Skeletal muscle satellite cell (primary cell): ENCODE measurements at regions not wholly inside any gene's neighbourhood (a gene's known extent, or its start where the extent isn't known, plus 50 kb on each side); places are given as distances from the start of the nearest gene placed in this dataset.

Source experiments
- H3K27me3 ChIP-seq: 2 replicates; pipeline ENCODE4 v1.7.0; 2013; ENCODE audit warnings: low read length; ENCODE audit not compliant: control insufficient read depth, insufficient read depth
- H3K36me3 ChIP-seq: 2 replicates; pipeline ENCODE4 v1.7.0; 2013; ENCODE audit warnings: mild to moderate bottlenecking, control low read depth, low read length; ENCODE audit not compliant: insufficient read depth
- H3K4me1 ChIP-seq: 2 replicates; pipeline ENCODE4 v1.7.0; 2013; ENCODE audit warnings: low read length; ENCODE audit not compliant: control insufficient read depth, insufficient read depth
- H3K4me2 ChIP-seq: 2 replicates; pipeline ENCODE4 v1.7.0; 2013; ENCODE audit warnings: mild to moderate bottlenecking, low read length
- H3K4me3 ChIP-seq: 2 replicates; pipeline ENCODE4 v1.7.0; 2013; ENCODE audit warnings: low read length
- H3K9ac ChIP-seq: 2 replicates; pipeline ENCODE4 v1.7.0; 2013; ENCODE audit warnings: mild to moderate bottlenecking, low read depth, low read length, moderate library complexity
- H3K9me3 ChIP-seq: replicated peaks from 2 replicates; pipeline ENCODE4 v1.7.0; 2013; ENCODE audit warnings: mild to moderate bottlenecking, control low read depth, low read length

DNA sequence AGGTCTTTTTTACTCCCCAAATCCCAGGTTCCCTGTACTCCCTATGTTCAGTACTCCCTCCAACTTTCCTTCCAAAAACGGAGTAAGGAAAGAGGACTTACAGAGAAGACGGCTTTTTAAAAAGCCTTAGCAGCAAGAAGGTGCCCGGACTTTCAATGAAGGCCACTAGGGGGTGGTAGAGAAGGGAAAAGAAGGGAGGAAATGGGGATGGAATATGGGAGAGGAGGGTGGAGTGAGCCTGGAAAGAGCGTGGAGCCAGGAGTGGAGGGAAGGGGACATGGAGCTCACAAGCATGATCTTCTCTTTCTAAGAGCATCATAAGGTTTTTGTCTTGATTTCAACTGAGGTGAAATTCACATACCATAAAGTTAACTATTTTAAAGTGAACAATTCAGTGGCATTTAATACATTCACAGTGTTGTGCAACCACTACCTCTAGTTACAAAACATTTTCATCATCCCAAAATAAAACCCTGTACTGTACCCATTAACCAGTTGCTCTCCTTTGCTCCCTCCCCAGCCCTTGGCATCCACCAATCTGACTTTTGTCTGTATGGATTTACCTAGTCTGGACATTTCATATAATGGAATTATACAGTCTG lies 129.9 kb downstream of the ZNF281 start:
- H3K4me1 ChIP-seq, result no peaks in the 10 kb centered on the region
- no peaks in the 10 kb centered on the region for H3K27me3 ChIP-seq
- no peak overlapping the region for H3K4me3 ChIP-seq
- H3K9me3 ChIP-seq, result no peaks in the 10 kb centered on the region
- no peak overlapping the region for H3K4me2 ChIP-seq
- H3K9ac ChIP-seq, result no peak overlapping the region
- no peaks in the 10 kb centered on the region for H3K36me3 ChIP-seq

- Histone ChIP-seq H3K36me3 (no peaks in the 10 kb centered on the region), H3K9ac (no peak overlapping the region), H3K4me1 (no peaks in the 10 kb centered on the region), H3K9me3 (no peaks in the 10 kb centered on the region), H3K4me2 (no peak overlapping the region), H3K4me3 (no peak overlapping the region), H3K27me3 (no peaks in the 10 kb centered on the region)
Observed at GRCh38 chr1:200275816-200276453, 133.9 kb downstream of the ZNF281 start.

- Histone ChIP-seq H3K9ac (no peak overlapping the region), H3K9me3 (no peaks in the 10 kb centered on the region), H3K27me3 (no peaks in the 10 kb centered on the region), H3K4me3 (no peak overlapping the region), H3K36me3 (no peaks in the 10 kb centered on the region), H3K4me2 (no peak overlapping the region), H3K4me1 (no peaks in the 10 kb centered on the region)
Observed at GRCh38 chr1:200275415-200275814, 134.4 kb downstream of the ZNF281 start.

- H3K4me2 ChIP-seq, result no peak overlapping the region
- no peaks in the 10 kb centered on the region for H3K4me1 ChIP-seq
- H3K9me3 ChIP-seq, result no peaks in the 10 kb centered on the region
- no peak overlapping the region for H3K4me3 ChIP-seq
- no peaks in the 10 kb centered on the region for H3K36me3 ChIP-seq
- H3K9ac ChIP-seq, result no peak overlapping the region
- no peaks in the 10 kb centered on the region for H3K27me3 ChIP-seq
Observed at GRCh38 chr1:200274116-200274515, 135.7 kb downstream of the ZNF281 start.

- H3K36me3 ChIP-seq, result no peaks in the 10 kb centered on the region
- no peak overlapping the region for H3K4me2 ChIP-seq
- H3K27me3 ChIP-seq, result no peaks in the 10 kb centered on the region
- H3K4me3 ChIP-seq, result no peak overlapping the region
- H3K4me1 ChIP-seq, result no peaks in the 10 kb centered on the region
- H3K9me3 ChIP-seq, result no peaks in the 10 kb centered on the region
- H3K9ac ChIP-seq, result no peak overlapping the region
Observed at GRCh38 chr1:200272481-200273068, 137.3 kb downstream of the ZNF281 start.

DNA sequence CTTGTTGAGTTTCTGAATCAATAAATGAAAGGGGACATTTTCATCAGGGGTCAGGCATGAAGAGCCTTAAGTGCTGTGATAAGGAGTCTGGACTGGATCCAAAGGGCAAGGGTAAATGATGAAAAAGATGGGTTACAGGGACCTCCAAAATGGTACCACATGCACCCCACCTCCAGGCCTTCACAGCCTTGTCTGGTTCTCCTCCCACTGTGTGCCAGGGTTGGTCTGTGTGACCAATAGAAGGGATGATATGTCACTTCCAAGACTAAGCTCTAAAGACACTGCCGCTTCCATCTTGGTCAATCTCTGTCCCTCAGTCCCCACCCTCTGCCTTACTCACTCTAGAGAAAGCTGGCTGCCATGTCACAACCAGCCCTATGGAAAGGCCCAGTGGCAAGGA lies 140.6 kb downstream of the ZNF281 start:
- Histone ChIP-seq H3K36me3 (no peaks in the 10 kb centered on the region), H3K27me3 (no peaks in the 10 kb centered on the region)

GRCh38 chr1:200267937-200268336 lies 141.9 kb downstream of the ZNF281 start:
- Histone ChIP-seq H3K9ac (no peak overlapping the region), H3K4me3 (no peak overlapping the region), H3K4me2 (no peak overlapping the region), H3K36me3 (no peaks in the 10 kb centered on the region), H3K9me3 (no peaks in the 10 kb centered on the region), H3K27me3 (no peaks in the 10 kb centered on the region), H3K4me1 (no peaks in the 10 kb centered on the region)

More for the DNA sequence above, 140.6 kb downstream of the ZNF281 start:
- H3K9ac ChIP-seq, result no peak overlapping the region
- no peaks in the 10 kb centered on the region for H3K9me3 ChIP-seq
- no peaks in the 10 kb centered on the region for H3K4me1 ChIP-seq
- no peak overlapping the region for H3K4me3 ChIP-seq
- H3K4me2 ChIP-seq, result no peak overlapping the region

DNA sequence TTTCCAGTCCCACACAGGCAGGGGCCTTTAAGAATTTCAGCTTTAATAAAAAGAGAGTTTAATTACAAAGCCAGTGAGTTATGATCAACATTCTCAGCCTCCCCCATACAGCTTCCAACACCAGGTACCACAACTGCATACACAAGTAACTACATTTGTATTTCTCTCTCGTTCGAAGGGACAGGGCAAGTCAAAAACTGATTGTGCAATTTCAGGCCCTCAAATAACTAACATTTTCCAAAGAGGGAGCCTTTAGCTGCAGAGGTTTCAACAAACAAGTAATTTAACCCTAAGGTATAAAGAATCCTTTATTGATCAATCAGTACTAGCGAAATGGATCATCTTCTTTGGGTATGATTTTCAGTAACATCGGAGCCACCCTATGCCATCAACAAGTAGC lies 142.4 kb downstream of the ZNF281 start:
- no peaks in the 10 kb centered on the region for H3K4me1 ChIP-seq
- H3K27me3 ChIP-seq, result no peaks in the 10 kb centered on the region
- no peaks in the 10 kb centered on the region for H3K36me3 ChIP-seq
- no peaks in the 10 kb centered on the region for H3K9me3 ChIP-seq
- no peak overlapping the region for H3K9ac ChIP-seq
- no peak overlapping the region for H3K4me3 ChIP-seq
- H3K4me2 ChIP-seq, result no peak overlapping the region

DNA sequence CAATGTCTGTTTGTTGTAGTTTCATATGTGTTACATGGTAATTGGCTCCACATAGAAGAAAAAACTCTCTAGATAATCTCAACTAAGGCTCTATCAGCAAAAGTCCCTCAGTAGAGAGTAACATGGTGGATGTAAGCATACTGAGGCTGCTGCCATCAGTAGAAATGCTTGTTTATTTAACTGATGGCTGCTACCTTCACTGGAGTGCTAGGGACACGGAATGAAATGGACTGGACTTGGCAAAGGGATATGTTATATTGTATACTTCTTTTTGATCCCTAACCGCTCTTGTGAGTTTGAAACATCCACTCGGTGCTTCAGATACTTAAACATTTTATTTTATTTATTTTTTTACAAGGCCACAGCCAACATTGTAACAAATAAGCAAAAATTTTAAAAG lies 143.0 kb downstream of the ZNF281 start:
- Histone ChIP-seq H3K36me3 (no peaks in the 10 kb centered on the region), H3K9ac (no peak overlapping the region), H3K4me3 (no peak overlapping the region), H3K4me1 (no peaks in the 10 kb centered on the region), H3K9me3 (no peaks in the 10 kb centered on the region), H3K27me3 (no peaks in the 10 kb centered on the region), H3K4me2 (no peak overlapping the region)

DNA sequence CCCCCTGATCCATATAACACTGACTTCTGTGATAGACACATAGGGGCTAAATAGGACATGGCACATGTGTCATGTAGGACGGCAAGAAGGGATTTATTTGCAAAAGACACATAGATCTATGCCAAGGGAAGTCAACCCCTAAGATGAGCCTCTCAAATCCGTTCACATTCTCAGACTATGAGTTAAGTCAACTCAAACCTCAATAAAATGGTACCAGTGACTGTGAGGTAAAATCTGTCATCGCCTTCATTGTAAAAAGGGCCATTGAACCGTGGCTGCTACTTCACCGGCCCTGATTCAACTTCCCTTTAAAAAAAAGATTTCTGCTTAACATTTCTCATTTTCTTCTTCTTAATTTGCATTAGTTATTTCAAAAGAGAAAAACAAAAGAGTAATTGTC lies 144.0 kb downstream of the ZNF281 start:
- H3K36me3 ChIP-seq, result no peaks in the 10 kb centered on the region
- H3K9me3 ChIP-seq, result no peaks in the 10 kb centered on the region
- H3K4me1 ChIP-seq, result no peaks in the 10 kb centered on the region
- H3K27me3 ChIP-seq, result no peaks in the 10 kb centered on the region
- no peak overlapping the region for H3K9ac ChIP-seq
- H3K4me3 ChIP-seq, result no peak overlapping the region
- H3K4me2 ChIP-seq, result no peak overlapping the region

DNA sequence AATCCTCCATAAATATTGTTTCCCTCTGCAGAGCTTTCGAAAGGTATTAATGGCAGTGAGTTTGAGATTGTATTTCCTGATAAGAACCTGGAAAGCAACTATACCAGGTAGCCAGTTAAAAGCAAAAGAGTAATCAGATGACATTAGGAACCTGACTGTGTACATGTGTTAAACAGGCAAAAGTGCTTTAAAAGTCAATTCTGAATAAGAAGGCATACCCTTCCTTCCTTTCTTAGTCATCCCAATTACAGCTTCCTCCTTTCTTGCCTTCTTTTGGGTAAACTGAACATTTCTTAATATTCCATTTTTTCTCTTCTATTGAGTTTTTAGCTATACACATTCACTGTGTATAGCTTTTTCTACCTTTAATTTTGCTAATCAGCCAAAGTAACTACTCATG lies 144.7 kb downstream of the ZNF281 start:
- Histone ChIP-seq H3K4me2 (no peak overlapping the region), H3K36me3 (no peaks in the 10 kb centered on the region), H3K27me3 (no peaks in the 10 kb centered on the region), H3K4me3 (no peak overlapping the region), H3K9me3 (no peaks in the 10 kb centered on the region), H3K4me1 (no peaks in the 10 kb centered on the region), H3K9ac (no peak overlapping the region)

DNA sequence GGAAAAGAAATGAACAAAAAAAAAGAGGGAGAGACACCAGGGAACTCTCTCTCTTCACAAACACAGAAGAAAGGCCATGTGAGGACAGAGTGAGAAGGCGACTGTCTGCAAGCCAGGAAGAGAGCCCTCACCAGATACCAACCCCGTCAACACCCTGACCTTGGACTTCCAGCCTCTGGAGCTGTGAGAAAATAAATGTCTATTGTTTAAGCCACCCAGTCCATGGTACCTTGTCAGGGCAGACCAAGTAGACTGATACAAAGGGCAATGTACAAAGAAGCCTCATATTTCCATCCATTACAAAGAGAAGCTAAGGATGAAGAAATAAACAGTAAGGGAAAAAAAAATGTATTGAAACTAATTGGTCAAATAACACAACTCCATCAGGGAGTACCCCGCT lies 146.6 kb downstream of the ZNF281 start:
- Histone ChIP-seq H3K9me3 (no peaks in the 10 kb centered on the region), H3K4me1 (no peaks in the 10 kb centered on the region), H3K27me3 (no peaks in the 10 kb centered on the region), H3K36me3 (no peaks in the 10 kb centered on the region), H3K4me2 (no peak overlapping the region), H3K9ac (no peak overlapping the region), H3K4me3 (no peak overlapping the region)
